ENCODE measurements at regions not wholly inside any gene's neighbourhood (a gene's known extent, or its start where the extent isn't known, plus 50 kb on each side); places are given as distances from the start of the nearest gene placed in this dataset.

- Histone ChIP-seq H4K8ac (ENCODE audit: extremely low read depth, insufficient read depth, low read length) (no peak overlapping the region), H3K79me1 (ENCODE audit: low read depth, low read length) (peaks cover 3% of the 10 kb centered on the region; the same call in 1 of the 2 replicates), H3K4me3 (ENCODE audit: extremely low read depth in 1 of 4, insufficient read depth in 2 of 4, low read depth in 3 of 4, low read length in 4 of 4) (peak overlapping the region in 2 of 4 experiments; percentile 74 to 89; a peak in 3 of 8 replicates), H3K4me1 (replicated peaks in 1 of 4; ENCODE audit: control insufficient read depth in 3 of 4, insufficient read depth in 4 of 4, low read length in 3 of 4) (peaks cover 0 to 8% (median 0%) of the 10 kb centered on the region in 4 experiments; a peak in 1 of 7 replicates), H3K27ac (ENCODE audit: low read depth, low read length) (no peak overlapping the region), H3K14ac (ENCODE audit: insufficient read length) (no peak overlapping the region), H3K79me2 (ENCODE audit: control insufficient read depth in 1 of 2, insufficient read depth in 2 of 2, low read length in 2 of 2) (peaks cover 2 to 37% of the 10 kb centered on the region in 2 experiments; a peak in 2 of 4 replicates), H3K36me3 (ENCODE audit: control insufficient read depth in 2 of 4, insufficient read depth in 4 of 4, low read length in 3 of 4) (no peaks in the 10 kb centered on the region), H2BK20ac (ENCODE audit: low read length) (no peak overlapping the region), H4K91ac (replicated peaks; ENCODE audit: insufficient read length, low read length) (no peak overlapping the region), H2BK12ac (ENCODE audit: low read depth, low read length) (0 out of 2 replicates have a peak overlapping the region, but pooled peaks have one; percentile 72), H3K18ac (ENCODE audit: extremely low read depth, low read length) (no peak overlapping the region), H2BK120ac (replicated peaks; ENCODE audit: low read depth, low read length) (no peak overlapping the region), H3K9ac (replicated peaks in 1 of 4; ENCODE audit: extremely low read depth in 1 of 4, low read depth in 3 of 4, low read length in 3 of 4) (no peak overlapping the region), H3K23ac (ENCODE audit: insufficient read length) (no peak overlapping the region), H3K23me2 (ENCODE audit: low read depth, low read length) (no peaks in the 10 kb centered on the region), H3K4me2 (ENCODE audit: insufficient read depth in 1 of 2, low read depth in 2 of 2, low read length in 2 of 2) (peak overlapping the region in 1 of 2 experiments; percentile 73; a peak in 2 of 4 replicates), H2AFZ (ENCODE audit: low read length) (no peak overlapping the region), H3K27me3 (replicated peaks in 1 of 4; ENCODE audit: control insufficient read depth in 3 of 4, extremely low read depth in 1 of 4, insufficient read depth in 3 of 4, low read length in 3 of 4) (no peaks in the 10 kb centered on the region), H2BK15ac (ENCODE audit: low read length) (no peak overlapping the region), H3K9me3 (ENCODE audit: insufficient read depth in 2 of 2, low read depth in 1 of 2, low read length in 1 of 2) (no peaks in the 10 kb centered on the region), H4K5ac (ENCODE audit: insufficient read length, low read depth, low read length) (no peak overlapping the region), H2BK5ac (ENCODE audit: low read depth, low read length) (no peak overlapping the region), H3K4ac (replicated peaks; ENCODE audit: insufficient read length, low read depth, low read length) (no peak overlapping the region), H3K56ac (replicated peaks; ENCODE audit: insufficient read length, low read depth, low read length) (no peak overlapping the region), H2AK5ac (ENCODE audit: low read depth, low read length) (no peak overlapping the region; the same call in 1 of the 2 replicates), H4K20me1 (replicated peaks in 1 of 2; ENCODE audit: control insufficient read depth in 1 of 2, insufficient read depth in 2 of 2, low read length in 2 of 2) (no peaks in the 10 kb centered on the region)
- no peak for FAIRE-seq
- CTCF ChIA-PET (ENCODE audit: partially characterized antibody): no interaction called here
- POLR2A ChIA-PET (ENCODE audit: partially characterized antibody): interaction anchor here (0.9 kb wide), 1 partner anchor 37 kb away, joined by 3 read pairs; no protein-coding TSS in a partner anchor
- no peak for TF ChIP-seq POLR2AphosphoS5 (IDR thresholded peaks at IDR 0.05; ENCODE audit: low read depth, low read length)
- DNase-seq (ENCODE audit: low read depth in 1 of 2, low spot score in 2 of 2): no peak
- 85% methylated on average over 8 of the region's 8 CpGs; no CpG with 5 or more reads in 1 of the 2 experiments for WGBS, 2 experiments (ENCODE audit: extremely low coverage in 1 of 2, insufficient coverage in 1 of 2, insufficient read length in 1 of 2, insufficient replicate concordance in 2 of 2, low coverage in 1 of 2, low lambda C conversion rate in 2 of 2, missing lambda C conversion rate in 1 of 2)
Observed at GRCh38 chr18:41630232-41630886, 324.7 kb upstream of the PIK3C3 start.

Measured in H1 (cell line).